ES-I3 (cell line): ENCODE measurements at regions not wholly inside any gene's neighbourhood (a gene's known extent, or its start where the extent isn't known, plus 50 kb on each side); places are given as distances from the start of the nearest gene placed in this dataset.

Experiments
- H3K36me3 ChIP-seq: 2 replicates; pipeline ENCODE4 v1.6.1; 2013; ENCODE audit warnings: mild to moderate bottlenecking, low read length, control low read depth, moderate library complexity; ENCODE audit not compliant: insufficient read depth
- H3K4me1 ChIP-seq: 2 replicates; pipeline ENCODE4 v1.6.1; 2013; ENCODE audit warnings: mild to moderate bottlenecking, control low read depth, low read length; ENCODE audit not compliant: insufficient read depth
- H3K9ac ChIP-seq: 2 replicates; pipeline ENCODE4 v1.6.1; 2013; ENCODE audit warnings: low read depth, mild to moderate bottlenecking, low read length, moderate library complexity
- H3K9me3 ChIP-seq: 2 replicates; pipeline ENCODE4 v1.6.1; 2013; ENCODE audit warnings: mild to moderate bottlenecking, low read length, moderate library complexity; ENCODE audit not compliant: control insufficient read depth, insufficient read depth

DNA sequence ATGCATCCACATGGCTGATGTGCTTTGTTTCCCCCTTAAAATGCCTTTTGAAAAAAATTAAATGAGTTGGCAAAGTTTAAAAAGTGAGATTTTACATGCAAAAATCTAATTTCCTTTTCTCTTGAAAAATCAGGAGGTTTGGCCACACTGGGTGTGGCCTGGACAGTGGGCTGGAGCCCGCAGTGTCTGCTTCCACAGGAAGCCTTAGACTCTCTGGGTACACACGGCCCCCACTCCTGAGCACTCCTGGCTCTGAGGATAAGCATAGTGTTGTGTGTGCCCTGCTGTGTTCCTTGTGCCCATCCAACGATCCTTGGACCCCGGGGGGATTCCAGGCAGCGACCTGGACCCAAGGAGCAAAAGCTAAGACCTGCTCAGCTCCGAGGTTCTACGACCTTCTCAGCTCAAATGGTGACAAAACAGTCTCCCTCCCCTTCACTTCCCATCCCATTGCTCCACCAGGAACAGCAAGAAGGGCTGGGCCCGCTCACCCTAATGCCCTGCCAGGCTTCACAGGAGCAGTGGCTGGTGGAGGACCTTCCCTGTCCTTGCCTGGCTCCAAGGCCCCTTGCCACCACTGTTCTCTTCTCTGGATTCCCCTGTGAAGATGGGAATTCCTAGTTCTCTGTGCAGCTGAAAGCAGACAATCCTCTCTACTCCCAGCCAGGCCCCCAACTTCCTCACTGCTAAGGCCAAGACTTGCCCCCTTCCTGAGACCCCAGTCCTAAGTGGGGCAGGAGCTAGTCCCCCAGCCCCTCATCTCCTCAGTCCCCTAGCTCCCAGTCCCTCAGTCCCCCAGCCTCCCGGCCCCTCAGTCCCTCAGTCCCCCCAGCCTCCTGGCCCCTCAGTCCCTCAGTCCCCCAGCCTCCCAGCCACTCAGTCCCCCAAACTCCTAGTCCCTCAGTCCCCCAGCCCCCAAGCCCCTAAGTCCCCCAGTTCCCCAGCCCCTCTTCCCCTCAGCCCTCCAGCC lies 395.8 kb downstream of the PTPRU start:
- Histone ChIP-seq H3K9ac (no peak overlapping the region), H3K36me3 (no peaks in the 10 kb centered on the region), H3K9me3 (no peaks in the 10 kb centered on the region), H3K4me1 (no peaks in the 10 kb centered on the region)

- Histone ChIP-seq H3K36me3 (no peaks in the 10 kb centered on the region), H3K4me1 (no peaks in the 10 kb centered on the region), H3K9ac (no peak overlapping the region)
These were observed 395.0 kb downstream of the PTPRU start for GRCh38 chr1:29631361-29631760.

GRCh38 chr1:29630756-29631155 lies 394.4 kb downstream of the PTPRU start:
- no peaks in the 10 kb centered on the region for H3K4me1 ChIP-seq
- H3K9me3 ChIP-seq = no peaks in the 10 kb centered on the region
- no peak overlapping the region for H3K9ac ChIP-seq
- no peaks in the 10 kb centered on the region for H3K36me3 ChIP-seq

More at GRCh38 chr1:29631361-29631760, 395.0 kb downstream of the PTPRU start:
- no peaks in the 10 kb centered on the region for H3K9me3 ChIP-seq

GRCh38 chr1:29629814-29630516 lies 393.6 kb downstream of the PTPRU start:
- Histone ChIP-seq H3K4me1 (no peaks in the 10 kb centered on the region), H3K36me3 (no peaks in the 10 kb centered on the region), H3K9ac (no peak overlapping the region), H3K9me3 (no peaks in the 10 kb centered on the region)

- no peaks in the 10 kb centered on the region for H3K36me3 ChIP-seq
- no peaks in the 10 kb centered on the region for H3K4me1 ChIP-seq
- no peaks in the 10 kb centered on the region for H3K9me3 ChIP-seq
- no peak overlapping the region for H3K9ac ChIP-seq
These were observed 393.1 kb downstream of the PTPRU start for GRCh38 chr1:29629401-29629800.

DNA sequence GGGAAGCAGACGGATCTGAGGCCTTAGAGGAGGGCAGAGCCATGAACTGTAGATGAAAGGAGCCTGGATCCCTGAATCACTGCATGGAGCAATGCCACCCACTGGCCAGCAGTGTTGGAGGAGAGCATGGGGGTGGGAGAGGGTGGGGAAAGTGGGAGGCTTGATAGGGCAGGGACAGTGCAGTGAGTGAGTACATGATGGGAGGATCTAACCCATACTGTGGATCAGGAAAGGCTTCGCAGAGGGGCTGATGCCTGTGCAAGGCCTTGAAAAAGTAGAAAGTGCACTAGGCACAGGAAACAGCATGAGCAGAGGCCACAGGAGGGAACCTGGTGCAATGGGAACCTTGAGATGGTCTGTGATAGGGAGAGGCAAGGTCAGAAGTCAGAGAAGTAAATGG lies 391.9 kb downstream of the PTPRU start:
- Histone ChIP-seq H3K9ac (no peak overlapping the region), H3K9me3 (no peaks in the 10 kb centered on the region), H3K36me3 (no peaks in the 10 kb centered on the region), H3K4me1 (no peaks in the 10 kb centered on the region)

DNA sequence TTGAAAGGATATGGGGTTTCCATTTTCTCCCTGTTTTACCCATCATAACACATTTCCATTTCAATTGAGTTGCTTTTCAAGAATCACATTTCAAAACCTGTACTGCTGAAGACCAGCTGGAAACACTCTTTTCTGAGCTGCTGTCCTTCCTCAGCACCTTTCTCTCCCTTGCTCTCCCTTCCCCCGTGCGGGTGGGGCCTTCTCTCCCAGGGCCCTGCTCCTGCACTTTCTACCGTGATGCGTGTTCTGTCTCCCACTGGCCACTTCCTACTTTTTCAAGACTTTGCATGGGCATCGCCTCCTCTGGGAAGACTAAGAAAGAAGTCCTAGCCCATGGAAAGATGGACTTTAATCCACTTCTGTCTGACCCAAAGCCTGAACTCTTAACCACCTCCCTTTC lies 390.4 kb downstream of the PTPRU start:
- H3K4me1 ChIP-seq = no peaks in the 10 kb centered on the region
- no peaks in the 10 kb centered on the region for H3K36me3 ChIP-seq
- H3K9ac ChIP-seq = no peak overlapping the region
- H3K9me3 ChIP-seq = no peaks in the 10 kb centered on the region

- Histone ChIP-seq H3K4me1 (no peaks in the 10 kb centered on the region), H3K36me3 (no peaks in the 10 kb centered on the region), H3K9me3 (no peaks in the 10 kb centered on the region), H3K9ac (no peak overlapping the region)
These were observed 389.7 kb downstream of the PTPRU start for GRCh38 chr1:29626066-29626465.

DNA sequence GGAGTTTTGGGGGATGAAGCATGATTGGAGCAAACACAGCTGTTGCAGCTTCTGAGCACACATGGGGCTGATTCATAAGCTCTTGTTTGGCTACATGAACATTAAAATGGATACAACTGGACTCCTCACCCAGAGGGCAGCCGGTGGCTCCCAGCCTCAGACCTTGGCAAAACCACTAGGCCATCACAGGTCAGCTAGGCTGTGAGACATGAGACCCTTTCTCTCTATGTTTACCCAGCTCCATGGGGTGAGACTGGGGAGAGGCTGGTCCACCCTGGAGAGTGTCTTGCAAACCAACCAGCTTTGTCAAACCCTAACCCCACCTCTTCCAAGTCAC lies 388.7 kb downstream of the PTPRU start:
- H3K4me1 ChIP-seq = no peaks in the 10 kb centered on the region
- H3K9ac ChIP-seq = no peak overlapping the region
- no peaks in the 10 kb centered on the region for H3K9me3 ChIP-seq
- H3K36me3 ChIP-seq = no peaks in the 10 kb centered on the region

- Histone ChIP-seq H3K4me1 (no peaks in the 10 kb centered on the region), H3K9me3 (no peaks in the 10 kb centered on the region), H3K36me3 (no peaks in the 10 kb centered on the region), H3K9ac (no peak overlapping the region)
These were observed 388.2 kb downstream of the PTPRU start for GRCh38 chr1:29624320-29625083.

GRCh38 chr1:29623501-29623900 lies 387.2 kb downstream of the PTPRU start:
- Histone ChIP-seq H3K4me1 (no peaks in the 10 kb centered on the region), H3K9ac (no peak overlapping the region), H3K9me3 (no peaks in the 10 kb centered on the region), H3K36me3 (no peaks in the 10 kb centered on the region)

DNA sequence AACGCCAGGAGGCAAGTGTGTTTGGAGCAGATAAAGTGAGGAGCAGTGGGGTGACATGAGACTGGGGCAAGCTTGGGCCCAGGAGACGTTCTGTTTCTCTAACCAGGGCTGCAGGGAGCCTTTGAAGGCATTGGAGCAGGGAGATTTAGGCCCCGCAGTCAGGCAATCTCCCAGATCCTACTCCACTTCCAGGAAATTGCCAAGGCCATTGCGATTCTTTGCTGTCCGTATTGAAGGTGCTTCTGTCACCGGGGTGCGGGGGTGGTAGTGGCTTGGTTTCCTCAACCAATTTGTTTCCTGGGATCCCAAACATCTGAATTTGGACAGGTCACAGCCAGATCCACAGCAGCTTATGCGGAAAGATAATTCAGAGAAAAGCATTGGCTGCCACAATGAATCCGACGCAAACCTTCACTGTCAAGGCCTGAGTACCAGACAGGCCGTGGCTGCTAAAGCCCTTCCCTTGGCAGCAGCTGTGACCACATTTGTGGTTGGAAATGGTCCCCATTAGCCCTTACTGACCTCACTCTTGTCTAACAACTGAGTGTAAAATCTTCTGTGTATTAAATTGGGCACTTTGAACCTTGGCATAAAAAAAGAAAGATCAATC lies 385.6 kb downstream of the PTPRU start:
- Histone ChIP-seq H3K36me3 (no peaks in the 10 kb centered on the region), H3K9me3 (no peaks in the 10 kb centered on the region), H3K9ac (no peak overlapping the region)

GRCh38 chr1:29620631-29621030 lies 384.3 kb downstream of the PTPRU start:
- Histone ChIP-seq H3K9me3 (no peaks in the 10 kb centered on the region), H3K4me1 (no peaks in the 10 kb centered on the region), H3K36me3 (no peaks in the 10 kb centered on the region), H3K9ac (no peak overlapping the region)

More for the DNA sequence above, 385.6 kb downstream of the PTPRU start:
- H3K4me1 ChIP-seq = no peaks in the 10 kb centered on the region

- Histone ChIP-seq H3K36me3 (no peaks in the 10 kb centered on the region), H3K9me3 (peaks cover 6% of the 10 kb centered on the region; the same call in 1 of the 2 replicates), H3K4me1 (no peaks in the 10 kb centered on the region), H3K9ac (no peak overlapping the region)
These were observed 370.9 kb downstream of the PTPRU start for GRCh38 chr1:29607236-29607635.
